GM23338 (cell line): ENCODE measurements at regions not wholly inside any gene's neighbourhood (a gene's known extent, or its start where the extent isn't known, plus 50 kb on each side); places are given as distances from the start of the nearest gene placed in this dataset.
"Not testable (repeated sequence)": the region's sequence is repeated elsewhere in the genome, so short reads cannot be mapped to it uniquely, and the experiment has no call there.

Experiments used
- CREB1 ChIP-seq: fragments of 250-450 bp; sonication (Bioruptor Pico); IDR thresholded peaks from 2 replicates; pipeline ENCODE4 v1.5.0; 2020; ENCODE audit warnings: low read depth, mild to moderate bottlenecking, moderate library complexity
- CTCF ChIP-seq, 2 experiments: fragments of 200-600 bp in 1 of 2; sonication (generic) in 1 of 2; conservative IDR thresholded peaks; 2 replicates each; pipeline versions ENCODE4 v1.5.1 to v1.6.1; 2016 to 2017; ENCODE audit warnings: antibody characterized with exemption in 2 of 2, low read depth in 2 of 2, mild to moderate bottlenecking in 2 of 2, moderate library complexity in 1 of 2
- EZH2 ChIP-seq: fragments of 200-600 bp; sonication (generic); IDR thresholded peaks from one replicate; pipeline ENCODE4 v1.8.0; 2017; ENCODE audit warnings: antibody characterized with exemption, mild to moderate bottlenecking, low read depth; ENCODE audit not compliant: unreplicated experiment
- EZH2phosphoT487 ChIP-seq: fragments of 200-600 bp; sonication (generic); IDR thresholded peaks from one replicate; pipeline ENCODE4 v1.8.1; 2018; ENCODE audit warnings: antibody characterized with exemption; ENCODE audit not compliant: unreplicated experiment
- JUNB ChIP-seq: IDR thresholded peaks from one replicate; pipeline ENCODE4 v1.6.1; 2016; ENCODE audit warnings: antibody characterized with exemption; ENCODE audit not compliant: unreplicated experiment
- POLR2AphosphoS5 ChIP-seq: IDR thresholded peaks from 2 replicates; pipeline ENCODE4 v1.6.1; 2016; ENCODE audit warnings: antibody characterized with exemption, low read depth
- REST ChIP-seq: IDR thresholded peaks from one replicate; pipeline ENCODE4 v1.6.1; 2018; ENCODE audit warnings: antibody characterized with exemption; ENCODE audit not compliant: unreplicated experiment
- STAT1 ChIP-seq: IDR thresholded peaks from one replicate; pipeline ENCODE4 v1.6.1; 2016; ENCODE audit warnings: antibody characterized with exemption; ENCODE audit not compliant: unreplicated experiment
- ZNF114 ChIP-seq: fragments of 250-450 bp; sonication (Bioruptor Pico); IDR thresholded peaks from 2 replicates; pipeline ENCODE4 v1.5.0; 2020; ENCODE audit warnings: mild to moderate bottlenecking, moderate library complexity
- ZNF331 ChIP-seq: fragments of 250-450 bp; sonication (Bioruptor Pico); IDR thresholded peaks from 2 replicates; pipeline ENCODE4 v1.5.0; 2020; ENCODE audit warnings: low read depth, mild to moderate bottlenecking, moderate library complexity

DNA sequence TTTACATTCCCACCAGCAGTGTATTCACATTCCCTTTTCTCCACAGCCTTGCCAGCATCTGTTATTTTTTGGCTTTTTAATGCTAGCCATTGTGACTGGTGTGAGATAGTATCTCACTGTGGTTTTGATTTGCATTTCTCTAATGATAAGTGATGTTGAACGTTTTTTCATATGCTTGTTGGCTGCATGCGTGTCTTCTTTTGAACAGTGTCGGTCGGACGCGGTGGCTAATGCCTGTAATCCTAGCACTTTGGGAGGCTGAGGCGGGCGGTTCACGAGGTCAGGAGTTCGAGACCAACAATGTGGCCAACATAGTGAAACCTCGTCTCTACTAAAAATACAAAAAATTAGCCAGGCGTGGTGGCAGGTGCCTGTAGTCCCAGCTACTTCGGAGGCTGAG, 50.6 kb upstream of the LAS1L start:
- not testable (repeated sequence) for TF ChIP-seq CTCF (conservative IDR thresholded peaks at IDR 0.05; ENCODE audit: low read depth in 2 of 2); EZH2; EZH2phosphoT487; REST; POLR2AphosphoS5; JUNB; CREB1 (CRISPR knock-in tag); ZNF331 (CRISPR knock-in tag); STAT1; ZNF114 (CRISPR knock-in tag)
